HCT116 (cell line): ENCODE measurements at regions not wholly inside any gene's neighbourhood (a gene's known extent, or its start where the extent isn't known, plus 50 kb on each side); places are given as distances from the start of the nearest gene placed in this dataset.

Experiments
- ATAC-seq: fragments of 200-7000 bp; cut with Tn5 transposase; 2 replicates; pipeline ENCODE4 v1.9.1; 2020; ENCODE audit warnings: mild to moderate bottlenecking, moderate library complexity
- BruUV-seq: library from RNA; stranded (reverse); fragments of 400-500 nt; replicated peaks from 2 replicates; lab custom pipeline; 2021; lab: Mats Ljungman, UMichigan
- CTCF ChIA-PET: fragments of 300-600 bp; sonication (Branson Sonifier 250); formaldehyde crosslinking; loops from one replicate; lab custom pipeline; 2021; ENCODE audit warnings: antibody characterized with exemption; lab: Charles Lee
- POLR2A ChIA-PET: fragments of 300-600, 350-600 bp; sonication (Branson Sonifier 250); formaldehyde crosslinking; loops from one replicate; lab custom pipeline; 2021; ENCODE audit warnings: antibody characterized with exemption; lab: Charles Lee
- RAD21 ChIA-PET, 2 experiments: fragments of 300-600 bp; sonication (Branson Sonifier 250); formaldehyde crosslinking; loops; one replicate each; lab custom pipeline; 2023; ENCODE audit warnings: low total read pairs in 2 of 2; ENCODE audit not compliant: uncharacterized antibody in 2 of 2, unreplicated experiment in 2 of 2, low non-redundant PET in 1 of 2; lab: Charles Lee
- DNase-seq: peaks from one replicate; pipeline ENCODE4 v3.0.0-alpha.2; 2010; ENCODE audit warnings: low read depth, low spot score
- H2AFZ ChIP-seq: fragments of 200-600 bp; shearing (Covaris generic), sonication (generic); 2 replicates; pipeline ENCODE4 v1.6.1; 2017; ENCODE audit warnings: low read depth, mixed run types, mixed read lengths, antibody characterized with exemption, low read length; ENCODE audit not compliant: poor library complexity, severe bottlenecking
- H3K27ac ChIP-seq: 2 replicates; pipeline ENCODE4 v1.5.1; 2012; ENCODE audit warnings: low read depth, low read length
- H3K27me3 ChIP-seq: fragments of 200-600 bp; sonication (generic); 2 replicates; pipeline ENCODE4 v1.6.1; 2016; ENCODE audit warnings: mixed run types, low read length, mixed read lengths; ENCODE audit not compliant: insufficient read depth
- H3K36me3 ChIP-seq, 2 experiments: fragments of 200-500 bp in 1 of 2; fragments of 200-600 bp in 1 of 2; sonication (Bioruptor generic) in 1 of 2; sonication (generic) in 1 of 2; 2 replicates each; pipeline versions ENCODE4 v1.5.1 to v1.6.1; 2014 to 2016; ENCODE audit warnings: low read length in 2 of 2, inconsistent platforms in 1 of 2, mixed read lengths in 1 of 2, mixed run types in 1 of 2; ENCODE audit not compliant: insufficient read depth in 2 of 2, control insufficient read depth in 1 of 2
- H3K4me1 ChIP-seq, 2 experiments: fragments of 200-600 bp in 1 of 2; sonication (generic) in 1 of 2; 2 replicates each; pipeline versions ENCODE4 v1.5.1 to v1.6.1; 2012 to 2017; ENCODE audit warnings: low read length in 2 of 2, inconsistent platforms in 1 of 2, mild to moderate bottlenecking in 1 of 2, mixed read lengths in 1 of 2, mixed run types in 1 of 2, moderate library complexity in 1 of 2; ENCODE audit not compliant: insufficient read depth in 2 of 2, control insufficient read depth in 1 of 2
- H3K4me2 ChIP-seq: fragments of 200-600 bp; sonication (generic); 2 replicates; pipeline ENCODE4 v1.6.1; 2017; ENCODE audit warnings: mixed run types, low read length, mixed read lengths
- H3K4me3 ChIP-seq, 2 experiments: fragments of 200-600 bp in 1 of 2; sonication (generic) in 1 of 2; replicated peaks in 1 of 2; 2 replicates each; pipeline ENCODE4 v1.5.1; 2011 to 2016; ENCODE audit warnings: low read length in 2 of 2, control low read depth in 1 of 2, low read depth in 1 of 2, mild to moderate bottlenecking in 1 of 2, mixed read lengths in 1 of 2, mixed run types in 1 of 2
- H3K79me2 ChIP-seq: fragments of 200-600 bp; sonication (generic); 2 replicates; pipeline ENCODE4 v1.6.1; 2017; ENCODE audit warnings: mild to moderate bottlenecking, mixed run types, low read length, moderate library complexity, mixed read lengths; ENCODE audit not compliant: insufficient read depth
- H3K9ac ChIP-seq: fragments of 200-600 bp; sonication (generic); 2 replicates; pipeline ENCODE4 v1.6.1; 2016; ENCODE audit warnings: low read length, mixed read lengths
- H3K9me2 ChIP-seq: fragments of 200-600 bp; sonication (generic), shearing (Covaris generic); 2 replicates; pipeline ENCODE4 v1.6.1; 2017; ENCODE audit warnings: mixed run types, mild to moderate bottlenecking, moderate library complexity; ENCODE audit not compliant: insufficient read depth
- H3K9me3 ChIP-seq, 2 experiments: fragments of 200-500 bp in 1 of 2; fragments of 200-600 bp in 1 of 2; sonication (Bioruptor generic) in 1 of 2; sonication (generic) in 1 of 2; 2 replicates each; pipeline ENCODE4 v1.6.1; 2014 to 2017; ENCODE audit warnings: low read length in 2 of 2, mixed read lengths in 2 of 2, inconsistent platforms in 1 of 2, low read depth in 1 of 2, mild to moderate bottlenecking in 1 of 2, mixed run types in 1 of 2, moderate library complexity in 1 of 2; ENCODE audit not compliant: control insufficient read depth in 1 of 2, insufficient read depth in 1 of 2
- H4K20me1 ChIP-seq: fragments of 200-600 bp; sonication (generic), shearing (Covaris generic); 2 replicates; pipeline ENCODE4 v1.6.1; 2017; ENCODE audit warnings: mixed run types, mild to moderate bottlenecking, moderate library complexity; ENCODE audit not compliant: insufficient read depth
- TCF7L2 ChIP-seq: IDR thresholded peaks from 2 replicates; pipeline ENCODE4 v1.7.0; 2011; ENCODE audit warnings: borderline replicate concordance, inconsistent platforms; ENCODE audit not compliant: insufficient read depth, insufficient read length; ENCODE audit errors: extremely low read depth
- intact Hi-C: fragments of 100-400 bp; cut with micrococcal nuclease; formaldehyde crosslinking; loops from 2 replicates; pipeline ENCODE4 v1.10.0; 2022
- TF ChIP-seq, protein P1 (sequence below): IDR thresholded peaks from 2 replicates; pipeline ENCODE4 v1.6.1; 2012
- TF ChIP-seq, protein P2 (sequence below): IDR thresholded peaks from 2 replicates; pipeline ENCODE4 v1.6.1; 2012; ENCODE audit warnings: low read depth

DNA sequence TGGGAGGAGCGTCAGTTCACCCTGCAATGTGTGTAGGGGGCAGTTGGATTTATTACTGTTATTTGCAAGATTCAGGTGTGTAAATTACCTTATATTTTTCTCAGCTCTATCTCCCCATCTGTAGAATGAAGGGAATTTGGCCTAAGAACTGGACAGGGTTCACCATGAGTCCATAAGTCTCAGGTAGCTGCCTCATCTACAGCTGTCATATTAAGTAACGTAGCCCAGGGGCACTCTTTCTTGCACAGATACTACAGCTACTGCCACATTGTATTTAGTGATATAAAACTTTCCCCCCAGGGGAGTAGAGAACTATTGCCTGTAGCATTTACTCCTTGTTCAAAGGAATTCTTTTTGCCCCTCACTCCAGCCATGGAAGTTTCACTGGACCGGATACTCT is 301.4 kb upstream of the ZNF608 start (continued):
- TF ChIP-seq, protein P1, sequence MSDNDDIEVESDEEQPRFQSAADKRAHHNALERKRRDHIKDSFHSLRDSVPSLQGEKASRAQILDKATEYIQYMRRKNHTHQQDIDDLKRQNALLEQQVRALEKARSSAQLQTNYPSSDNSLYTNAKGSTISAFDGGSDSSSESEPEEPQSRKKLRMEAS: no peak
- no peak for TF ChIP-seq TCF7L2

DNA sequence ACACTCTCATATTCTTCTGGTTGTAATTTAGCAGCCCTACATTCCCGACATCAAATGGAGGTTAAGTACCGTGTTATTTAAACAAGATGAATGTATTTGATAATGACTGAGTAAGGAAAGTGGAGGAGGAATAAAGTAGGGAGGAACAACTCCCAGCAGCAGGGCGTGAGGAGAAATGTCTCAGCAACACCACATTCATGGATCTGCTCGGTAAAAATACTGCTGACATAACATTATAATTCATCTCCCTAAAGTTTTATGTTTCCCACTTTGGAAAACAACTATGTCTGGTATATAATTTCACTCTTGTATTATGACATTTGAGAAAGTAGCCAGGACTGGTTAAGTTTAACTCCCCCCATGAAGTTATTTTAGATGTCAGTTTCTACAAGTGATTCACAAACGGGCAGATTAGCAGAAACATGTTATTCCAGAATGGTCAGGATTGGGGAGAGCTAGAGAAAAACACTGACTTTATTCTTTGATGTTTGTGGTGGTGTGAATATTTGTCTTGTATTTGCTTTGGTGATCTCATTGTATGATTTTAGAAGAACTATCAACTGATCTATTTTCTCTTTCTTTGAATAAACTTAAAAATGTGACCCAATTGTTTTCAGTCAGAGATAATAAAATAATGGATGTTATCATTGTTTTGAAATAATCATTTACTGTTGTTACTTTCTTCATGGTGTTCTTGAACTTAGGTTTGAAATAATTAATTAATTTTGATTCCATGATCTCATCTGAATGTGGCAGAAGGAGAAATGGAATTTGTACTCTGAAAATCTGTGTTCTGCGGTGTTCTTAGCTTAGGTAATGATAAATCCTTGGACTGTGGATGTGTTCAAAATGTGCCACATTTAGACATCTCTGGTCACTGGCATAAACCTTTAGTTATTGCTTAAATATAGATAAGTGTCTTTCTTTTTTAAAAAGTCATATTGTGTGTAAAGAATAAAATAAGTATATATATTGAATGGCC is 303.6 kb upstream of the ZNF608 start:
- ATAC-seq: no peak
- intact Hi-C loops: no loop called here
- no peak for DNase-seq
- no TSS peak for BruUV-seq
- Histone ChIP-seq H3K79me2 (no peaks in the 10 kb centered on the region), H3K4me3 (no peak overlapping the region), H3K27ac (no peak overlapping the region), H3K27me3 (no peaks in the 10 kb centered on the region), H2AFZ (no peak overlapping the region), H3K4me2 (no peak overlapping the region), H3K9ac (no peak overlapping the region), H4K20me1 (no peaks in the 10 kb centered on the region), H3K9me3 (no peaks in the 10 kb centered on the region), H3K4me1 (peaks cover 0 to 6% of the 10 kb centered on the region in 2 experiments; a peak in 2 of 4 replicates), H3K36me3 (no peaks in the 10 kb centered on the region), H3K9me2 (no peaks in the 10 kb centered on the region)
- CTCF ChIA-PET: no interaction called here
- POLR2A ChIA-PET: no interaction called here
- no peak for TF ChIP-seq TCF7L2
- TF ChIP-seq, protein P2, sequence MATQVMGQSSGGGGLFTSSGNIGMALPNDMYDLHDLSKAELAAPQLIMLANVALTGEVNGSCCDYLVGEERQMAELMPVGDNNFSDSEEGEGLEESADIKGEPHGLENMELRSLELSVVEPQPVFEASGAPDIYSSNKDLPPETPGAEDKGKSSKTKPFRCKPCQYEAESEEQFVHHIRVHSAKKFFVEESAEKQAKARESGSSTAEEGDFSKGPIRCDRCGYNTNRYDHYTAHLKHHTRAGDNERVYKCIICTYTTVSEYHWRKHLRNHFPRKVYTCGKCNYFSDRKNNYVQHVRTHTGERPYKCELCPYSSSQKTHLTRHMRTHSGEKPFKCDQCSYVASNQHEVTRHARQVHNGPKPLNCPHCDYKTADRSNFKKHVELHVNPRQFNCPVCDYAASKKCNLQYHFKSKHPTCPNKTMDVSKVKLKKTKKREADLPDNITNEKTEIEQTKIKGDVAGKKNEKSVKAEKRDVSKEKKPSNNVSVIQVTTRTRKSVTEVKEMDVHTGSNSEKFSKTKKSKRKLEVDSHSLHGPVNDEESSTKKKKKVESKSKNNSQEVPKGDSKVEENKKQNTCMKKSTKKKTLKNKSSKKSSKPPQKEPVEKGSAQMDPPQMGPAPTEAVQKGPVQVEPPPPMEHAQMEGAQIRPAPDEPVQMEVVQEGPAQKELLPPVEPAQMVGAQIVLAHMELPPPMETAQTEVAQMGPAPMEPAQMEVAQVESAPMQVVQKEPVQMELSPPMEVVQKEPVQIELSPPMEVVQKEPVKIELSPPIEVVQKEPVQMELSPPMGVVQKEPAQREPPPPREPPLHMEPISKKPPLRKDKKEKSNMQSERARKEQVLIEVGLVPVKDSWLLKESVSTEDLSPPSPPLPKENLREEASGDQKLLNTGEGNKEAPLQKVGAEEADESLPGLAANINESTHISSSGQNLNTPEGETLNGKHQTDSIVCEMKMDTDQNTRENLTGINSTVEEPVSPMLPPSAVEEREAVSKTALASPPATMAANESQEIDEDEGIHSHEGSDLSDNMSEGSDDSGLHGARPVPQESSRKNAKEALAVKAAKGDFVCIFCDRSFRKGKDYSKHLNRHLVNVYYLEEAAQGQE: no peak
- RAD21 ChIA-PET: no interaction called here
